Ramos (cell line): ENCODE measurements at regions not wholly inside any gene's neighbourhood (a gene's known extent, or its start where the extent isn't known, plus 50 kb on each side); places are given as distances from the start of the nearest gene placed in this dataset.

Source experiments
- in situ Hi-C: fragments of 300-500 bp; cut with MboI; formaldehyde crosslinking; loops from one replicate; pipeline ENCODE4 v1.14.3; 2022; ENCODE audit warnings: low sequenced_read_pairs; ENCODE audit not compliant: unreplicated experiment

DNA sequence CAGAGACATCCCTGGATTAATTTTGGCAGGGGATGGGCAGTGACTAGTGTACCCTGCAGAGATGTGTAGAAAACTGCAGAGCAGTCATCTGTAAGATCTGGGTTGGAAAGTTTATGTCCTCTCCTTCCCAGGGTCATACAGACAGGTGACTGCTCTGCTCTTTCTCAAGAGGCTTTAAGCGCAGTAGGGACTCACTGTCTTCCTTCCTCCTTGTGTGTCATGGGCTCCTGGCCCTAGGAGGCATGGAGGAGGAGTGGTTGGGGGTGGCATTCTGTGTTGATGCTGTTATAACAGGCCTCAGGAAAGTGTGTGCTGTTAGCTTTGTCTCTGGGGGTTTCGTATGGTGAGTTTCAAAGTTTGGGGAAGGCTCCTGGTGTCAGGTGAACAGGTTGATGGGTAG lies 130.5 kb upstream of the MGAT5 start:
- in situ Hi-C loops = loop anchor here (5.0 kb wide), 1 partner anchor 114 kb away; no protein-coding TSS in a partner anchor

- in situ Hi-C loops = loop anchor here (5.0 kb wide), 1 partner anchor 113 kb away; no protein-coding TSS in a partner anchor
Measured at GRCh38 chr2:134124047-134124753, 129.7 kb upstream of the MGAT5 start.

GRCh38 chr2:134127496-134127895 lies 126.4 kb upstream of the MGAT5 start:
- in situ Hi-C loops = no loop called here

- in situ Hi-C loops = no loop called here
Measured at GRCh38 chr2:134128746-134129145, 125.1 kb upstream of the MGAT5 start.

DNA sequence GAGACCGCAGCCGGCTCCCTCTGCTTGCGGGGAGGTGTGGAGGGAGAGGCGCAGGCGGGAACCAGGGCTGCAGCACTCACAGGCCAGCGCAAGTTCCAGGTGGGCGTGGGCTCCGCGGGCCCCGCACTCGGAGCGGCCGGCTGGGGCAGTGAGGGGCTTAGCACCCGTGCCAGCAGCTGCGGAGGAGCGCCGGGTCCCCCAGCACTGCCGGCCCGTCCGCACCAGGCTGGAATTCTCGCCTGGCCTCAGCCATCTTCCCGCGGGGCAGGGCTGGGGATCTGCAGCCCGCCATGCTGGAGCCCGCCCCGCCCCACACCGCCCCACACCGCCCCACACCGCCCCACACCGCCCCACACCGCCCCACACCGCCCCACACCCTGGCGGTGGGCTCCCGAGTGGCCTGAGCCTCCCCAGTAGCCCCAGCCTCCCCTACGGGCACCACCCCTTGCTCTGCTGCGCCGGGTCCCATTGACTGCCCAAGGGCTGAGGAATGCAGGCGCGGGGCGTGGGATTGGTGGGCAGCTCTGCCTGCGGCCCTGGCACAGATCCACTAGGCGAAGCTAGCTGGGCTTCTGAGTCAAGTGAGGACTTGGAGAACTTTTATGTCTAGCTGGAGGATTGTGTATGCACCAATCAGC lies 123.9 kb upstream of the MGAT5 start:
- in situ Hi-C loops = no loop called here

DNA sequence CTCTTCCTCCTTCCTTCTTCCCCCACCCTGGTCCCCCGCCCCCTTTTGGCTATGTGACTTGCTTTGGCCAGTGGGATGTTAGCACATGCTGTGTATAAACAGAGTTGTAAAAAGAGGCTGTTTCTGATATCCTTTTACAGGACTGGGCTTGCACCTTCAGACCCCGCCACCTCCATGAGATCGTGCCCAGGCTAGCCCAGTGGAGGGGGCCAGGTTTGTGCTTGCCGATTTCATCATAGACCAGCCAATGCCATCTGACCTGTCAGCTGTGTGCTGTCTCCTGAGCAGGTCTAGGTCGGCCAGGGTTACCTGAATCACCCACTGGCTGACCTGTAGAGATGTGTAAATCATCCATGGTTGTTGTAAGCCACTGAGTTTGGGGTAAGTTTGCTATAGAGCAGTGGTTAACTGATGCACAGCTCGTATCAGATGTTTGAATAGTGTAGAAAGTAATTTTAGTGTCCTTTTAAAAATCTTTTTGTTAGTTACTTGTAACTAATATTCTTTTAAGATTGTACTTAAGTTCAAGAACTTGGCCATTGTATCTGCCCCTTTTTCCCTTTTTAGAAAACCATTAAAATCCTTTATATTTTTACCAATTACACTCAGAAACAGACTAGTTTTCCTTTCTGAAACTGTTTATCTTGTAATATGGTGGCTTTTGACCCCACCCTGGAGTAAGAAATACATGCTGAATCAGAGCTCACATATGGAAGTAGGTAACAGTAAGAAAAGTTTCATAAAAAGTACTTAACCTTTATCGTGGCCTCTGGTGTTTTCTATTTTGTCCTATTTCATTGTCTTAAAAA lies 122.0 kb upstream of the MGAT5 start:
- in situ Hi-C loops = no loop called here

GRCh38 chr2:134132490-134132857 lies 121.4 kb upstream of the MGAT5 start:
- in situ Hi-C loops = no loop called here

- in situ Hi-C loops = no loop called here
Measured at GRCh38 chr2:134133622-134134312, 120.1 kb upstream of the MGAT5 start.

GRCh38 chr2:134134313-134134706 lies 119.6 kb upstream of the MGAT5 start:
- in situ Hi-C loops = no loop called here

- in situ Hi-C loops = no loop called here
Measured at GRCh38 chr2:134134827-134135226, 119.0 kb upstream of the MGAT5 start.

DNA sequence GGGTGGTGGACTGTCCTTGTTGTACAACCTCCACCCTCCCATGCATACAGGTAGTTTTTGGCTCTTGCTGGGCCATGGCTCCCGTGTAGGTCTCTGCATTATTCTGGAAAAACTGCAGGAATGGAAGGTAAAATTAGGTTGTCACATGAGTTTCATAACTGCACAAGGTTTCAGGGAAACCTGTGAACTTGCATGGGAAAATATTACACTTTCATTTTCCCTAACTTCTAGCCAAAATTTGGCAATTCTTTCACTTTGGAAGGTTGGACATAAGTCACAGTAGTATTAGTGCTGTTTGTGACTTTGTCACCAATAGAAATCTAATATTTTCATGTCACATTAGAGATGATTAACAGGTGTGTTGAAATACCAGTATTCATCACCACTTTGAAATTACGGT lies 118.1 kb upstream of the MGAT5 start:
- in situ Hi-C loops = no loop called here

DNA sequence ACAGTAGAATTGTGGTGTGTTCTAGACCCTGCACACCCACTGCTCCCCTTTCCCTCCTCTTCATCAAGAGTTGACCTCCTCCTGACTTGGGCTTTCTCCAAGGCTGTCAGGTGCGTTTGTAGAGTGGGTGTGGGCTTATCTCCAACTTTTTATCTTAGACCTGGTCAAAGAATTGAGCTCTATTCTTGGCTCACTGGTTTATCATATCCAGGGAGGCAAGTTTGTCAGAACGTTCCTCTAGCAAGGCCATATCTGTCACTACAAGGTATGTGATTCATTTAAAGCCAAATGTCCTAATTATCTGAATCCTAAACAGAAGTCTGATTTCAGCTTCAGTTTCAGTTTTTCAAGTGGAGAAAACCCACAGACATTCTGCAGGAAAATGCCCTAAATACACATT lies 117.1 kb upstream of the MGAT5 start:
- in situ Hi-C loops = no loop called here

GRCh38 chr2:134137182-134137611 lies 116.7 kb upstream of the MGAT5 start:
- in situ Hi-C loops = no loop called here

DNA sequence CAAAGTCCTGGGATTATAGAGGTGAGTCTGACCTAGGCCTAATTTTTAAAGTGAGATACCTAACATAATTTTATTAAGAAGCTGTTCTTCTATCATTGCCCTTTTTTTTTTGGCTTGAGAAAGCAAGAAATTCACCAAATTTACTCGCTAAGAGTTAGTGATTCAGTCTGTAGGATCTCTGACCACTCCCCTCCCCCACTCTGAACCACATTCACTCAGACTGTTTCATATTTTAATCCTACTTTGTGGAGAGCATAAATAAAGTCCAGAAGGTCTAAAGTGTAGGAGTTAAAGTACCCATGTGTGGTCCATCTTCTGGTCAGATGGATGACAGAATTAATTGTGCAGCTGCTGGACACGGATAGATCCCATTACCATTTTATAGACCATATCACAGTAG lies 115.8 kb upstream of the MGAT5 start:
- in situ Hi-C loops = no loop called here

- in situ Hi-C loops = no loop called here
Measured at GRCh38 chr2:134139611-134140010, 114.3 kb upstream of the MGAT5 start.

- in situ Hi-C loops = no loop called here
Measured at GRCh38 chr2:134140251-134140661, 113.6 kb upstream of the MGAT5 start.

GRCh38 chr2:134141598-134142340 lies 112.1 kb upstream of the MGAT5 start:
- in situ Hi-C loops = no loop called here

GRCh38 chr2:134142341-134142738 lies 111.5 kb upstream of the MGAT5 start:
- in situ Hi-C loops = no loop called here

- in situ Hi-C loops = no loop called here
Measured at GRCh38 chr2:134142903-134143302, 111.0 kb upstream of the MGAT5 start.

DNA sequence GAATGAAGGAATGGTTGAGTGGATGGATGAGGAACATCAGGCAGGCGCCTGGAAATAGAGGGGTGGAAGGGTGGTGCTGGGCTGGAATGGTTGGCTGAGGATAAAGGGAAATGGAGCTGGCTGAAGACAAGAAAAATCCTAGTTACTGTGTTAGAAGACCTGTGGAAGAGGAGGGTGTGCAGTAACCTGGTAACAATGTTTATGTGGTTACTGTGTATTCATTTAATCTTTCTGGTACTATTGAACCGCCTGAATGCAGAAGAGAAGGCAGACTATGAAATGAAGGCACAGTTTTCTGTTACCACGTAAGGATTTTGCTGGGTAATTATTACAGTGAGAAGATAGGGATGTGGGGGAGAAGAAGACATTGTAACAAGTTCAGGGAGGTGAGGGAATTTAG lies 110.3 kb upstream of the MGAT5 start:
- in situ Hi-C loops = no loop called here
